DOHH2 (cell line): ENCODE measurements at regions not wholly inside any gene's neighbourhood (a gene's known extent, or its start where the extent isn't known, plus 50 kb on each side); places are given as distances from the start of the nearest gene placed in this dataset.

ENCODE experiments used
- H3F3A ChIP-seq: fragments of 200-600 bp; sonication (generic), shearing (Covaris generic); 2 replicates; pipeline ENCODE4 v1.6.0; 2016; ENCODE audit warnings: antibody characterized with exemption, mild to moderate bottlenecking; ENCODE audit not compliant: control insufficient read depth, insufficient read depth
- H3K27ac ChIP-seq: fragments of 200-600 bp; sonication (generic); 2 replicates; pipeline ENCODE4 v1.5.1; 2014; ENCODE audit warnings: low read depth, mild to moderate bottlenecking, low read length, moderate library complexity
- H3K27me3 ChIP-seq: fragments of 200-600 bp; sonication (generic); 2 replicates; pipeline ENCODE4 v1.6.1; 2014; ENCODE audit warnings: mild to moderate bottlenecking, low read length, mixed read lengths; ENCODE audit not compliant: control insufficient read depth
- H3K36me3 ChIP-seq: fragments of 200-600 bp; sonication (generic); 2 replicates; pipeline ENCODE4 v1.6.1; 2014; ENCODE audit warnings: mild to moderate bottlenecking, low read length, moderate library complexity, mixed read lengths; ENCODE audit not compliant: control insufficient read depth
- H3K4me1 ChIP-seq: fragments of 200-600 bp; sonication (generic); 2 replicates; pipeline ENCODE4 v1.6.1; 2014; ENCODE audit warnings: mild to moderate bottlenecking, low read length, mixed read lengths; ENCODE audit not compliant: control insufficient read depth
- H3K4me2 ChIP-seq: fragments of 200-600 bp; sonication (generic); 2 replicates; pipeline ENCODE4 v1.6.0; 2014; ENCODE audit warnings: mild to moderate bottlenecking, low read length, moderate library complexity
- H3K4me3 ChIP-seq: fragments of 200-600 bp; sonication (generic); 2 replicates; pipeline ENCODE4 v1.5.1; 2014; ENCODE audit warnings: mild to moderate bottlenecking, low read length, mixed read lengths
- H3K79me2 ChIP-seq: fragments of 200-600 bp; sonication (generic); 2 replicates; pipeline ENCODE4 v1.6.1; 2014; ENCODE audit warnings: mild to moderate bottlenecking, low read length, mixed read lengths; ENCODE audit not compliant: control insufficient read depth
- H3K9me2 ChIP-seq: fragments of 200-600 bp; sonication (generic); replicated peaks from 2 replicates; pipeline ENCODE4 v1.6.1; 2014; ENCODE audit warnings: mild to moderate bottlenecking, low read length, mixed read lengths; ENCODE audit not compliant: control insufficient read depth
- H3K9me3 ChIP-seq: fragments of 200-600 bp; sonication (generic); 2 replicates; pipeline ENCODE4 v1.6.1; 2014; ENCODE audit warnings: antibody characterized with exemption, low read length, mixed read lengths; ENCODE audit not compliant: control insufficient read depth, insufficient read depth
- H4K20me1 ChIP-seq: fragments of 200-600 bp; sonication (generic); 2 replicates; pipeline ENCODE4 v1.6.0; 2014; ENCODE audit warnings: low read depth, mild to moderate bottlenecking, antibody characterized with exemption, low read length, moderate library complexity; ENCODE audit not compliant: control insufficient read depth, insufficient read depth
- EZH2phosphoT487 ChIP-seq: fragments of 200-600 bp; sonication (generic); IDR thresholded peaks from 2 replicates; pipeline ENCODE4 v1.6.1; 2017; ENCODE audit warnings: borderline replicate concordance, mild to moderate bottlenecking, antibody characterized with exemption, low read length, moderate library complexity, mixed read lengths
- TF ChIP-seq, protein P1 (sequence below): fragments of 200-600 bp; sonication (generic); IDR thresholded peaks from one replicate; pipeline ENCODE4 v1.5.1; 2014; ENCODE audit warnings: antibody characterized with exemption, mild to moderate bottlenecking, low read depth, low read length; ENCODE audit not compliant: poor library complexity, severe bottlenecking

- H3K9me2 ChIP-seq = no peaks in the 10 kb centered on the region
- no peaks in the 10 kb centered on the region for H3K4me1 ChIP-seq
- no peak overlapping the region for H3K27ac ChIP-seq
- H3K9me3 ChIP-seq = no peaks in the 10 kb centered on the region
- H3K79me2 ChIP-seq = no peaks in the 10 kb centered on the region
- no peaks in the 10 kb centered on the region for H3K27me3 ChIP-seq
- H4K20me1 ChIP-seq = no peaks in the 10 kb centered on the region
- no peaks in the 10 kb centered on the region for H3F3A ChIP-seq
- no peak overlapping the region for H3K4me3 ChIP-seq
- no peak overlapping the region for H3K4me2 ChIP-seq
- H3K36me3 ChIP-seq = no peaks in the 10 kb centered on the region
- no peak for TF ChIP-seq EZH2phosphoT487
- TF ChIP-seq, protein P1, sequence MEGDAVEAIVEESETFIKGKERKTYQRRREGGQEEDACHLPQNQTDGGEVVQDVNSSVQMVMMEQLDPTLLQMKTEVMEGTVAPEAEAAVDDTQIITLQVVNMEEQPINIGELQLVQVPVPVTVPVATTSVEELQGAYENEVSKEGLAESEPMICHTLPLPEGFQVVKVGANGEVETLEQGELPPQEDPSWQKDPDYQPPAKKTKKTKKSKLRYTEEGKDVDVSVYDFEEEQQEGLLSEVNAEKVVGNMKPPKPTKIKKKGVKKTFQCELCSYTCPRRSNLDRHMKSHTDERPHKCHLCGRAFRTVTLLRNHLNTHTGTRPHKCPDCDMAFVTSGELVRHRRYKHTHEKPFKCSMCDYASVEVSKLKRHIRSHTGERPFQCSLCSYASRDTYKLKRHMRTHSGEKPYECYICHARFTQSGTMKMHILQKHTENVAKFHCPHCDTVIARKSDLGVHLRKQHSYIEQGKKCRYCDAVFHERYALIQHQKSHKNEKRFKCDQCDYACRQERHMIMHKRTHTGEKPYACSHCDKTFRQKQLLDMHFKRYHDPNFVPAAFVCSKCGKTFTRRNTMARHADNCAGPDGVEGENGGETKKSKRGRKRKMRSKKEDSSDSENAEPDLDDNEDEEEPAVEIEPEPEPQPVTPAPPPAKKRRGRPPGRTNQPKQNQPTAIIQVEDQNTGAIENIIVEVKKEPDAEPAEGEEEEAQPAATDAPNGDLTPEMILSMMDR = no peak
Measured at GRCh38 chr2:226073496-226074160, 674.1 kb downstream of the NYAP2 start.

DNA sequence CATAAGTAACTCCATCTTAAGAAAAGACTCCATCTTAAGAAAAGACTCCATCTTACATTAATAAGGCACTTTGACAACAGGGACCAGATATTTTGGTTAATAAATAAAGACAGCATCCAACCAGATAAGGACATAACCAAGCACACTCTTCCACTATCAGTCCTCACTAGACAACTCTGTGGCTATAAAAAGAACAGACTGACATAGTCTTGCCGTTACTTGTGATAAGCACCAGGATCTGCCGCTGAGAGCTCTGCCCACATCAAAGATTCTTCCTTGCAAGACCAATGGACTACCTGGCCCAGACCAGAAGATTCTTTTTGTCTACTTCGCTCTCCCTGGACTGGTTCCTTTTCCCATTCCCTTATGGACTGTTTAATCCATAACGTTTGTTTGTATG, 667.4 kb downstream of the NYAP2 start:
- no peaks in the 10 kb centered on the region for H3F3A ChIP-seq
- no peaks in the 10 kb centered on the region for H3K36me3 ChIP-seq
- H3K27ac ChIP-seq = no peak overlapping the region
- H4K20me1 ChIP-seq = no peaks in the 10 kb centered on the region
- no peak overlapping the region for H3K4me2 ChIP-seq
- no peak for TF ChIP-seq EZH2phosphoT487
- TF ChIP-seq, protein P1 = no peak
- no peaks in the 10 kb centered on the region for H3K79me2 ChIP-seq
- no peaks in the 10 kb centered on the region for H3K9me3 ChIP-seq
- no peaks in the 10 kb centered on the region for H3K9me2 ChIP-seq
- no peaks in the 10 kb centered on the region for H3K4me1 ChIP-seq
- no peaks in the 10 kb centered on the region for H3K27me3 ChIP-seq
- H3K4me3 ChIP-seq = no peak overlapping the region

- no peaks in the 10 kb centered on the region for H3K36me3 ChIP-seq
- no peak overlapping the region for H3K4me3 ChIP-seq
- H3K79me2 ChIP-seq = no peaks in the 10 kb centered on the region
- H3K9me3 ChIP-seq = no peaks in the 10 kb centered on the region
- H3K27ac ChIP-seq = no peak overlapping the region
- no peaks in the 10 kb centered on the region for H4K20me1 ChIP-seq
- no peak for TF ChIP-seq EZH2phosphoT487
- TF ChIP-seq, protein P1 = no peak
- no peaks in the 10 kb centered on the region for H3F3A ChIP-seq
- H3K4me1 ChIP-seq = no peaks in the 10 kb centered on the region
- no peaks in the 10 kb centered on the region for H3K9me2 ChIP-seq
- H3K27me3 ChIP-seq = no peaks in the 10 kb centered on the region
- no peak overlapping the region for H3K4me2 ChIP-seq
Measured at GRCh38 chr2:226066391-226066790, 666.9 kb downstream of the NYAP2 start.
